HG02943 (cell line): ENCODE measurements at regions not wholly inside any gene's neighbourhood (a gene's known extent, or its start where the extent isn't known, plus 50 kb on each side); places are given as distances from the start of the nearest gene placed in this dataset.

Experiments
- ATAC-seq: cut with Tn5 transposase; IDR thresholded peaks from one replicate; pipeline ENCODE4 v1.9.1; 2021; ENCODE audit warnings: mild to moderate bottlenecking, low read depth, moderate library complexity; ENCODE audit not compliant: unreplicated experiment

DNA sequence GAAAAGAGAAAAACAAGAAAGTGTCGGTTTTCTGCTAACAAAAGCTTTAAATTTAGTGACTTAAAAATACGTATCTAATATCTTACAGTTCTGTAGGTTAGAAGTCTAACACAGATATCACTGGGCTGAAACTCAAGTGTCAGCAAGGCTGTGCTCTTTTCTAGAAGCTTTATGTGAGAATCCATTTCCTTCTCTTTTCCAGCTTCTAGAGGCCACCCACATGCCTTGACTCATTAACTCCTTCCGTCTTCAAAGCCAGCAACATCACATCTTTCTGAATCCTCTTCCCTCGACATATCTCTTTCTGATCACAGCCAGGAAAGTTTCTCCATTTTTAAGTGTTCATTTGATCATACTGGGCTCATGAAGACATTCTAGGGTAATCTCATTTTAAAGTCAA is 262.0 kb downstream of the MAFB start:
- ATAC-seq, result no peak

DNA sequence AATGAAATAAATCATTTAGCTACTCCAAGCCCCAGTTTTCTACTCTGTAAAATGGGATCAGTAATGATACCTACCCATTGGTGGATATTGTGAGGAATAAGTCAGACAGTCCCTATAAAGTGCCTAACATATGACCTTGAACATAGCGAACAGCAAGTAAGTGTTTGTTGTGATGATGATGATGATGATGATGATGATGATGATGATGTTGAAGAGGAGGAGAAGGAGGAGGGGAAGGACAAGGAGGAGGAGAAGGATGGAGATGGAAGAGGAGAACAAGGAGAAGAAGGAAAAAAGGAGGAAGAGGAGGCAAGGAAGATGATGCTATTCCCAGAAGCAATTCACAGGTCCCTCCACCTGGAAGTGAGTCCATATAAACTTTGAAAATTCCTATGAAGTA is 264.3 kb downstream of the MAFB start:
- no peak for ATAC-seq

GRCh38 chr20:40422656-40423055 is 266.4 kb downstream of the MAFB start:
- no peak for ATAC-seq

GRCh38 chr20:40416274-40416673 is 272.8 kb downstream of the MAFB start:
- ATAC-seq, result no peak

DNA sequence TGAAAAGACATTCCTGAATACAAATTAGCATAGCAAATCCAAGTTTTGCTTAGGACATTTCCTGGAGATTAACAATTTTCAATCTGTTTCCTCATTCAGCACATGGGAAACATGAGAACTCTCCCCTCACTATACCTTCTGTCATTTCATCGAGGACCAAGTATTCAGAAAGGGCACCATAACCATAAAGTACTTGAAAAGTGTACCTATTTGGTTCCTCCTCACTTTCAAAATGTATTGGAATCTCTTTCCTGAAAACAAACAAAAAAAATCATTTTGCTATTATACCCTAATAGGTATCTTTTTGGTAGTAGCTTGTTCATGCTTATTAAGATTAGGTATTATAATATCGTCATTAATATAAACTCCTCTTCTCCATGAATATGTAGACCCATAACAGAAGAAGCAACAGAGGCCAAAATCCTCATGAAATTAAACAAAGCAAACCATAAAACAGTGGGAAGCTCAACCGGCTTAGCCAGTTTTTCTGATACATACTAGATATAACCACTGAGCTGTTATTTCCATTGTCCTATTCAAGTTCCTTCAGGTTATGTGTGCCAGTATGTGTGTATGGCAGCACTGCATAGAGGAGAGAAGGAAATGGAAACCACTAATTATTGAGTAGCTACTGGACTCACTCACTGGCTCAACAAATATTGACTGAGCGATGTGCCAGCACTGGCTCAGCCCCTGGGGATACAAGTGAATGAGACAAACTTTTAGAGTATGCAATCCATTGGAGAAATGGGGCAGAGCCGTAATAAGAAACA is 274.0 kb downstream of the MAFB start:
- no peak for ATAC-seq

DNA sequence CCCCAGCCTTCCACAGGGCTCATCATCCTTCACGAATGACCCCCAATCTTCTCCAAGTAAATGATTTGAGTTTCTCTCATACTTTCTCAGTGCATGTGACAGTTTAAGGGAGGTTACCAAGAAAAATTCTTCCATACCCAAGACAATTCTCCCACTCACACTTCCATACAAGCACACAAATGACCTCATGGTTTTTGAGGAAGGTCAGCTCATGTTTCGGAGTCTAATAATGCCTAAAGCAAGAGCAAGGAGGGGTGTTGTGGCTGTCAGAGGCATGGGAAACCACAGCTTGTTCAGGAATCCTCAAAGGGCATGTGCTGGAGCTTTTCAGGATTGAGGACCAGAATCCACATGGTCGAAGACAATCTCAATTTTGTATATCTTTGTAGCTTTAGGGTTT is 279.0 kb downstream of the MAFB start:
- ATAC-seq, result no peak

DNA sequence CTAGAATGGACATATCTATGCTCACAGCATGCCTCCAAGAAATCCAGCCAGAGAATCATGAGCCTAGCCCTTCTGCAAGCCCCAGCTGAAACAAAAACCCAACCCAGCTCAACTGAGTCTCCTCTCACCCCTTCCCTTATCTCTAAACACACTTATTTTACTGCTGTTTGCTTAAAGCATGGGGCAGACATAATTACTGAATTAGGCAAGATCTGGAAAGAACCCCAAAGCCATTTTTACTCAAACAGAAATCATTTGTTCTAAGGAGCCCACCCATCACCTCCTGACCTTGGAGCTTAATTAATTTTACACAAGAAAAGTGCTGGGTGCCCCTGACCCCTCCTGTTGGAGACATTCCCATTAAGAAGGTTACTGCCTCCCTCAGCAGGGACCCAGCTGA is 291.6 kb downstream of the MAFB start:
- no peak for ATAC-seq

GRCh38 chr20:40393197-40394079 is 295.6 kb downstream of the MAFB start:
- no peak for ATAC-seq

DNA sequence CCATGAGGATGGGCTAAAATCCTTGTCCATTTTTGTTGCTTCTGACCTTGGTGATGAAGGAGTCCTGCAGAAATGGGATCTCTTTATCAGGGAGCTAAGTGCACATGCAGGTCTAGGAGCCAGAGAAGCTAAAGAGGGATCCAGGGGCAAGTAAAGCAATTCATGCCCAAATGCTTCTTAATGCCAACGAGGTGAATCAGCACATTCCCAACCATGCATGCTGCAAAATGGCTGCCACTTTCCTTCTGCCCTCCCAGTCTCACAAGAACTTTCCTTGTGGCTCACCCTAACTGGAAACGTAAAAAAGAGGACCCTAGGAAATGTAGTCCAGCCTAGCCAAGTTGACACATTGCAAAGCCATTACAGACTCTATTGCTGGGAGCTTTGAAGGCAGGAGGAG is 298.4 kb downstream of the MAFB start:
- ATAC-seq, result no peak

DNA sequence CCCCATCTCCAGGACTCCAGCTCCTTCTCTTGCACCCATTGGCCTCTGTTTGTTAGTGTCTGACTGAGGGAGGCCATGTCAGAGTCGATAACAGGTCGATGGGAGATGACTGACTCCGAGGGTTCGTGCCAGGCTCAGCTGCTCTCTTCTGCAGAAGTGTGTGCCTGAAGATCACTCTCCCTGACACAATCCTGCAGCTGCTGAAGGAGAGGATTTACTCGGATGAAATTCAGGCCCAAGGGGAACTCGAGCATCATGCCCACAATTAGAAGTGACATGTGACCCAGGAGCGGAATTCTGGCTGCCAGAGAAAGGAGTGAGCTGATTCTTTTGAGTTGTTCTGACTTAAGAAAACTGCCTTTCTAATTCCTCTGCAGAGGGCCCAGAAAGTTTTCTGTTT is 318.2 kb downstream of the MAFB start:
- no peak for ATAC-seq

- ATAC-seq, result no peak
These were observed 320.2 kb downstream of the MAFB start for GRCh38 chr20:40368876-40369275.

GRCh38 chr20:40361916-40362315 is 327.1 kb downstream of the MAFB start:
- ATAC-seq, result no peak

GRCh38 chr20:40359131-40359912 is 329.7 kb downstream of the MAFB start:
- ATAC-seq, result no peak

DNA sequence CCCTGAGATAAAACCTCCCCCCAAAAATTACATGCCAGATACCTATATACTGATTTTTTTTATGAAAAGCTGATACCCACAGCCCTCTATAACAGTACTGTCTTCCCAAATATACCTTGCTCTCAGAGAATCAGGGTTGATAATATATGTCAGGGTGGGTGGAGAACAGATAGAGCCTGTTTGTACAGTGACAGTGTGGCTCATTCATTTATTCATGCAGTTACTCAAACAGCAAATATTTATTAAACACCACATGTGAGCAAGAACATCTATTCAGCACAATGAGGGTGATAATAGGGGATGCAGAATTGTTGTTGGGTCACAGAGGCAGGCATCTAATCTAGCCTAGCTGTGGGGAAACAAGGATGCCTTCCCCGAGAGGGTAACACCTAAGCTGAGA is 334.2 kb downstream of the MAFB start:
- ATAC-seq, result no peak

DNA sequence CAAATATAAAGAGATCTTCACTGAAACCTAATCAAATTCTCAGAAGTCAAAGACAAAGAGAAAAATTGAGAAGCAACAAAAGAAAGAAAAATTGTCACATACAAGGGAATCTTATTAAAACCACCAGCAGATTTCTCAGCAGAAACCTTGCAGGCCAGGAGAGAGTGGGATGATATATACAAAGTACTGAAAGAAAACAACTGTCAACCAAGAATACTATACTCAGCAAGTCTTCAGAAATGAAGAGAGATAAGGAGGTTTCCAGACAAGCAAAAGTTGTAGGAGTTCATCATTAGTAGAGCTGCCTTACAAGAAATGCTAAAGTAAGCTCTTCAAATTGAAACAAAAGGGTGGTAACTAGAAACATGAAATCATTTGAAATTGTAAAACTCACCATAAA is 345.6 kb downstream of the MAFB start:
- no peak for ATAC-seq

GRCh38 chr20:40341561-40341960 is 347.5 kb downstream of the MAFB start:
- no peak for ATAC-seq

GRCh38 chr20:40339661-40340449 is 349.2 kb downstream of the MAFB start:
- no peak for ATAC-seq

- no peak for ATAC-seq
These were observed 352.5 kb downstream of the MAFB start for GRCh38 chr20:40336533-40336932.

GRCh38 chr20:40335901-40336351 is 353.1 kb downstream of the MAFB start:
- ATAC-seq, result no peak

DNA sequence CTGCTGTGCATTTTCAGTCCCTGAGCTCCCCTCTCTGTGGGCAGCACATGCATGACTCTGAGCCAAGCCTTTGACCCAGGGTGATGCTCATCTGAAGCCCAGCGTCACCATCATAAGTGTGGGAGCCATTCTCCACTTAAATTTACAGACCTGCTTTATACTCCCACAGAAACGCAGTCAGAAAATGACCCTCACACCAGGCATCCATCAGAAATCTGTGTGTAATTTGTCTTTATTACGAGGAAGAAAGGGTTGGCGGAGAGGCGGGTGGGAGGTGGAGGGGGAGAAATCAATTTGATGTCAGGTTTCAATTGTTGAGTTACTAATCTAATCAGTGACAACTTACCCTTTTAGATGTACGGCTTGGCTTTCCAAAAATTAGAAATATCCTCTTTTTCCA is 353.6 kb downstream of the MAFB start:
- no peak for ATAC-seq
